ENCODE measurements at regions not wholly inside any gene's neighbourhood (a gene's known extent, or its start where the extent isn't known, plus 50 kb on each side); places are given as distances from the start of the nearest gene placed in this dataset.
"Not testable (repeated sequence)": the region's sequence is repeated elsewhere in the genome, so short reads cannot be mapped to it uniquely, and the experiment has no call there.

DNA sequence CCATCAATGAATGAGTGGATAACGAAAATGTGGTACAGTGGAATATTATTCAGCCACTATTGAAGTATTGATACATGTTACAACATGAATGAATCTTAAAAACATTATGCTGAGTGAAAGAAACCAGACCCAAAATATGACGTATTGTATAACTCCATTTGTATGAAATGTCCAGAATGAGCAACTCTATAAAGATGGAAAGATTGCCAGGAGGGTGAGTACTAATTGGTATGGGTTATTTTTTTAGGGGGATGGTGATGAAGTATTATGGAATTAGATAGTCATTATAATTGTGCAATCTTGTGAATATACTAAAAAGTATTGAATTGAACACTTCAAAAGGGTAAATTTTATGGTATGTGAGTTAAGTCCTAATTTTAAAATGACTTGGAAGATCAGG, 278.6 kb downstream of the SIPA1L2 start:
- ChIA-PET CTCF (no interaction called here), POLR2A (no interaction called here)
- H3K27me3 Mint-ChIP-seq (ENCODE audit: low read depth), result peaks cover 14% of the 10 kb centered on the region
- TF ChIP-seq ZNF219 (CRISPR knock-in tag; IDR thresholded peaks at IDR 0.05; ENCODE audit: borderline replicate concordance) (no peak), CBFB (CRISPR knock-in tag; IDR thresholded peaks at IDR 0.05; ENCODE audit: low read depth) (no peak), NR3C1 (CRISPR knock-in tag; conservative IDR thresholded peaks at IDR 0.05; ENCODE audit: low read depth) (no peak), IRF2 (CRISPR knock-in tag; IDR thresholded peaks at IDR 0.05; ENCODE audit: borderline replicate concordance, low read depth) (no peak), RELA (CRISPR knock-in tag; IDR thresholded peaks at IDR 0.05; ENCODE audit: borderline replicate concordance) (no peak), TCF7 (CRISPR knock-in tag; IDR thresholded peaks at IDR 0.05; ENCODE audit: low read depth) (no peak)
- no peaks in the 10 kb centered on the region for H3K9me3 Mint-ChIP-seq
- H3K36me3 Mint-ChIP-seq, result no peaks in the 10 kb centered on the region
- no peak overlapping the region for H3K4me3 Mint-ChIP-seq
- ATAC-seq (no peak), DNase-seq (ENCODE audit: low spot score) (no peak)
- no peak overlapping the region for H3K27ac Mint-ChIP-seq
- no peaks in the 10 kb centered on the region for H3K4me1 Mint-ChIP-seq

DNA sequence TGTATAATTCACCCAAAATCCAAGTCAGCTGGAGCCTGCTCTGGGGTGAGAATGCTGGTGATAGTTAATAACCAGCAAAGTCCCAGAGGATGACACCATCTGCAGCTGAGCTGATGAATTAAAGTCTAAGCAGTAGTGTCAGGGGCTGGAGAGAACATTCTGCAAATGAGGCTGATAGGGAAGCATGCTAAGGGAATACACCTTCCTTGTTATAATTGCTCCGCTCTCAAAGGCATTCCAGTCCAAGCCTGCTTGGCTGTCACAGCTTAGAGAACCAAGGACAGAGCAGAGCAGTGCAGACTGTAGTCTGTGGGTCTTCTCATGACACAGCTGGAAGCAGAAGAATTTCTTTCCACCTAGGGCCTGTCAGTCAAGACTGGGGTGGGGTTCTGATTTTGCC, 283.1 kb downstream of the SIPA1L2 start:
- ChIA-PET CTCF (no interaction called here), POLR2A (no interaction called here)
- Mint-ChIP-seq H3K9me3 (peaks cover 16% of the 10 kb centered on the region), H3K36me3 (peaks cover 18% of the 10 kb centered on the region), H3K27me3 (ENCODE audit: low read depth) (peaks cover 10% of the 10 kb centered on the region), H3K4me3 (no peak overlapping the region), H3K27ac (no peak overlapping the region), H3K4me1 (no peaks in the 10 kb centered on the region)
- DNase-seq (ENCODE audit: low spot score) (no peak), ATAC-seq (no peak)
- TF ChIP-seq, protein P1, sequence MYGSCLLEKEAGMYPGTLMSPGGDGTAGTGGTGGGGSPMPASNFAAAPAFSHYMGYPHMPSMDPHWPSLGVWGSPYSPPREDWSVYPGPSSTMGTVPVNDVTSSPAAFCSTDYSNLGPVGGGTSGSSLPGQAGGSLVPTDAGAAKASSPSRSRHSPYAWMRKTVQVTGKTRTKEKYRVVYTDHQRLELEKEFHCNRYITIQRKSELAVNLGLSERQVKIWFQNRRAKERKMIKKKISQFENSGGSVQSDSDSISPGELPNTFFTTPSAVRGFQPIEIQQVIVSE (CRISPR knock-in tag; IDR thresholded peaks at IDR 0.05; ENCODE audit: borderline replicate concordance), result no peak
- TF ChIP-seq TCF7 (CRISPR knock-in tag; IDR thresholded peaks at IDR 0.05; ENCODE audit: low read depth) (no peak), SMAD4 (CRISPR knock-in tag; IDR thresholded peaks at IDR 0.05) (no peak), ZNF219 (CRISPR knock-in tag; IDR thresholded peaks at IDR 0.05; ENCODE audit: borderline replicate concordance) (no peak)
- TF ChIP-seq, protein P2, sequence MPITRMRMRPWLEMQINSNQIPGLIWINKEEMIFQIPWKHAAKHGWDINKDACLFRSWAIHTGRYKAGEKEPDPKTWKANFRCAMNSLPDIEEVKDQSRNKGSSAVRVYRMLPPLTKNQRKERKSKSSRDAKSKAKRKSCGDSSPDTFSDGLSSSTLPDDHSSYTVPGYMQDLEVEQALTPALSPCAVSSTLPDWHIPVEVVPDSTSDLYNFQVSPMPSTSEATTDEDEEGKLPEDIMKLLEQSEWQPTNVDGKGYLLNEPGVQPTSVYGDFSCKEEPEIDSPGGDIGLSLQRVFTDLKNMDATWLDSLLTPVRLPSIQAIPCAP (CRISPR knock-in tag; IDR thresholded peaks at IDR 0.05), result no peak
- TF ChIP-seq, protein P3, sequence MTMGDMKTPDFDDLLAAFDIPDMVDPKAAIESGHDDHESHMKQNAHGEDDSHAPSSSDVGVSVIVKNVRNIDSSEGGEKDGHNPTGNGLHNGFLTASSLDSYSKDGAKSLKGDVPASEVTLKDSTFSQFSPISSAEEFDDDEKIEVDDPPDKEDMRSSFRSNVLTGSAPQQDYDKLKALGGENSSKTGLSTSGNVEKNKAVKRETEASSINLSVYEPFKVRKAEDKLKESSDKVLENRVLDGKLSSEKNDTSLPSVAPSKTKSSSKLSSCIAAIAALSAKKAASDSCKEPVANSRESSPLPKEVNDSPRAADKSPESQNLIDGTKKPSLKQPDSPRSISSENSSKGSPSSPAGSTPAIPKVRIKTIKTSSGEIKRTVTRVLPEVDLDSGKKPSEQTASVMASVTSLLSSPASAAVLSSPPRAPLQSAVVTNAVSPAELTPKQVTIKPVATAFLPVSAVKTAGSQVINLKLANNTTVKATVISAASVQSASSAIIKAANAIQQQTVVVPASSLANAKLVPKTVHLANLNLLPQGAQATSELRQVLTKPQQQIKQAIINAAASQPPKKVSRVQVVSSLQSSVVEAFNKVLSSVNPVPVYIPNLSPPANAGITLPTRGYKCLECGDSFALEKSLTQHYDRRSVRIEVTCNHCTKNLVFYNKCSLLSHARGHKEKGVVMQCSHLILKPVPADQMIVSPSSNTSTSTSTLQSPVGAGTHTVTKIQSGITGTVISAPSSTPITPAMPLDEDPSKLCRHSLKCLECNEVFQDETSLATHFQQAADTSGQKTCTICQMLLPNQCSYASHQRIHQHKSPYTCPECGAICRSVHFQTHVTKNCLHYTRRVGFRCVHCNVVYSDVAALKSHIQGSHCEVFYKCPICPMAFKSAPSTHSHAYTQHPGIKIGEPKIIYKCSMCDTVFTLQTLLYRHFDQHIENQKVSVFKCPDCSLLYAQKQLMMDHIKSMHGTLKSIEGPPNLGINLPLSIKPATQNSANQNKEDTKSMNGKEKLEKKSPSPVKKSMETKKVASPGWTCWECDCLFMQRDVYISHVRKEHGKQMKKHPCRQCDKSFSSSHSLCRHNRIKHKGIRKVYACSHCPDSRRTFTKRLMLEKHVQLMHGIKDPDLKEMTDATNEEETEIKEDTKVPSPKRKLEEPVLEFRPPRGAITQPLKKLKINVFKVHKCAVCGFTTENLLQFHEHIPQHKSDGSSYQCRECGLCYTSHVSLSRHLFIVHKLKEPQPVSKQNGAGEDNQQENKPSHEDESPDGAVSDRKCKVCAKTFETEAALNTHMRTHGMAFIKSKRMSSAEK (CRISPR knock-in tag; IDR thresholded peaks at IDR 0.05; ENCODE audit: borderline replicate concordance), result no peak
- TF ChIP-seq, protein P4, sequence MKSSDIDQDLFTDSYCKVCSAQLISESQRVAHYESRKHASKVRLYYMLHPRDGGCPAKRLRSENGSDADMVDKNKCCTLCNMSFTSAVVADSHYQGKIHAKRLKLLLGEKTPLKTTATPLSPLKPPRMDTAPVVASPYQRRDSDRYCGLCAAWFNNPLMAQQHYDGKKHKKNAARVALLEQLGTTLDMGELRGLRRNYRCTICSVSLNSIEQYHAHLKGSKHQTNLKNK (CRISPR knock-in tag; IDR thresholded peaks at IDR 0.05), result no peak

DNA sequence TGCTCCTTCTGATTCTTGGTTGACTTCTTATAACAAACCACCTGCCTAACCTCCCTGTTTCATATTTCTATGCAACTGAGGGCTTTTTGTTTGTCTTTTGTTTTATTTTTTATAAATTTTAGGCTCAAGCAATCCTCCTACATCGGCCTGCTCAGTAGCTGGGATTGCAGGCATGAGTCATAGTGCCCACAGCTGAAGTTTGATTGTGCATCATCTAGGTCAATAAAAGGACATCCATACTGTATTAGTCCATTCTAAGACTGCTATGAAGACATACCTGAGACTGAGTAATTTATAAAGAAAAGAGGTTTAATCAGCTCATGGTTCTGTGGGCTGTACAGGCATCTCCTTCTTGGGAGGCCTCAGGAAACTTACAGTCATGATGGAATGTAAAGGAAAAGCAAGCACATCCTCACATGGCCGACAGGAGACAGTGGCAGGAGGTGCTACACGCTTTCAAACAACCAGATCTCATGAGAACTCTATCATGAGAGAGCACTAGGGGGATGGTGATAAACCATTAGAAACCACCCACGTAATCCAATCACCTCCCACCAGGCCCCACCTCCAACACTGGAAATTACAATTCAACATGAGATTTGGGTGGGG, 285.0 kb downstream of the SIPA1L2 start:
- no peak overlapping the region for H3K4me3 Mint-ChIP-seq
- TF ChIP-seq ZNF138 (CRISPR knock-in tag; conservative IDR thresholded peaks at IDR 0.05) (no peak), CBFB (CRISPR knock-in tag; IDR thresholded peaks at IDR 0.05; ENCODE audit: low read depth) (no peak)
- CTCF ChIA-PET, result no interaction called here
- DNase-seq (ENCODE audit: low spot score) (no peak), ATAC-seq (no peak)
- peaks cover 18% of the 10 kb centered on the region for H3K36me3 Mint-ChIP-seq
- H3K27me3 Mint-ChIP-seq (ENCODE audit: low read depth), result peaks cover 18% of the 10 kb centered on the region
- POLR2A ChIA-PET, result no interaction called here
- peaks cover 16% of the 10 kb centered on the region for H3K9me3 Mint-ChIP-seq
- no peaks in the 10 kb centered on the region for H3K4me1 Mint-ChIP-seq
- H3K27ac Mint-ChIP-seq, result no peak overlapping the region

DNA sequence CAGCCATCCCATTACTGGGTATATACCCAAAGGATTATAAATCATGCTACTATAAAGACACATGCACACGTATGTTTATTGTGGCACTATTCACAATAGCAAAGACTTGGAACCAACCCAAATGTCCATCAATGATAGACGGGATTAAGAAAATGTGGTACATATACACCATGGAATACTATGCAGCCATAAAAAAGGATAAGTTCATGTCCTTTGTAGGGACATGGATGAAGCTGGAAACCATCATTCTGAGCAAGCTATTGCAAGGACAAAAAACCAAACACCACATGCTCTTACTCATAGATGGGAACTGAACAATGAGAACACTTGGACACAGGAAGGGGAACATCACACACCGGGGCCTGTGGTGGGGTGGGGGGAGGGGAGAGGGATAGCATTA, 285.7 kb downstream of the SIPA1L2 start:
- CTCF ChIA-PET, result not testable (repeated sequence)
- peaks cover 18% of the 10 kb centered on the region for H3K36me3 Mint-ChIP-seq

More for the DNA sequence above, 285.7 kb downstream of the SIPA1L2 start:
- ATAC-seq; H3K4me3 Mint-ChIP-seq; H3K27ac Mint-ChIP-seq; H3K4me1 Mint-ChIP-seq; POLR2A ChIA-PET; DNase-seq (ENCODE audit: low spot score): not testable (repeated sequence)
- Mint-ChIP-seq H3K9me3 (peaks cover 16% of the 10 kb centered on the region), H3K27me3 (ENCODE audit: low read depth) (peaks cover 18% of the 10 kb centered on the region)
